SJCRH30 (cell line): ENCODE measurements at regions not wholly inside any gene's neighbourhood (a gene's known extent, or its start where the extent isn't known, plus 50 kb on each side); places are given as distances from the start of the nearest gene placed in this dataset.

Source experiments
- DNase-seq, 2 experiments: peaks; one replicate each; pipeline ENCODE4 v3.0.0-alpha.2; 2015 to 2020
- H3K27ac ChIP-seq: fragments of 250-450 bp; sonication (Bioruptor Pico); 2 replicates; pipeline ENCODE4 v1.5.1; 2020; ENCODE audit warnings: mild to moderate bottlenecking, moderate library complexity
- H3K27me3 ChIP-seq: fragments of 250-450 bp; sonication (Bioruptor Pico); 2 replicates; pipeline ENCODE4 v1.5.1; 2020; ENCODE audit warnings: mild to moderate bottlenecking, moderate library complexity
- H3K36me3 ChIP-seq: fragments of 250-450 bp; sonication (Bioruptor Pico); 2 replicates; pipeline ENCODE4 v1.5.1; 2020; ENCODE audit warnings: mild to moderate bottlenecking, moderate library complexity
- H3K4me1 ChIP-seq: fragments of 250-450 bp; sonication (Bioruptor Pico); 2 replicates; pipeline ENCODE4 v1.5.1; 2020; ENCODE audit warnings: mild to moderate bottlenecking, moderate library complexity
- H3K4me3 ChIP-seq: fragments of 250-450 bp; sonication (Bioruptor Pico); 2 replicates; pipeline ENCODE4 v1.5.1; 2020; ENCODE audit warnings: mild to moderate bottlenecking, moderate library complexity
- H3K9me3 ChIP-seq: fragments of 250-450 bp; sonication (Bioruptor Pico); replicated peaks from 2 replicates; pipeline ENCODE4 v1.5.1; 2020; ENCODE audit warnings: mild to moderate bottlenecking, moderate library complexity

DNA sequence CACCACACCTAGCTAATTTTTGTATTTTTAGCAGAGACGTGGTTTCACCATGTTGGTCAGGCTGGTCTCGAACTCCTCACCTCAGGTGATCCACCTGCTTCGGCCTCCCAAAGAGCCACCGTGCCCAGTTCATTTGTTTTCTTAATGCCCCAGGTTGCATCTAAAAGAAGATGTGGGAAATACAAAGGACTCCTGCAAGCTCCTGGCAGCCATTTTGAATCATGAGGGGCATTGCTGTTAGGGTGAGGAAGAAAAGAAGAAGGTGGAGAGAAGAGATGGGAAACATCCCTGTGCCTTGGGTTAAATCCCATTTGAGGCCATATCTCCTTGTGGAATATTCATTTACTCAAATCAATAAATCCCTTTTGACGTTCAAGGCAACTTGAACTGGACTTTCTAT is 365.3 kb upstream of the ERCC4 start:
- no peak for DNase-seq
- H3K4me3 ChIP-seq = no peak overlapping the region
- H3K27me3 ChIP-seq = no peaks in the 10 kb centered on the region; the same call in 1 of the 2 replicates
- no peaks in the 10 kb centered on the region for H3K36me3 ChIP-seq
- no peaks in the 10 kb centered on the region for H3K9me3 ChIP-seq
- H3K4me1 ChIP-seq = no peaks in the 10 kb centered on the region
- H3K27ac ChIP-seq = no peak overlapping the region

DNA sequence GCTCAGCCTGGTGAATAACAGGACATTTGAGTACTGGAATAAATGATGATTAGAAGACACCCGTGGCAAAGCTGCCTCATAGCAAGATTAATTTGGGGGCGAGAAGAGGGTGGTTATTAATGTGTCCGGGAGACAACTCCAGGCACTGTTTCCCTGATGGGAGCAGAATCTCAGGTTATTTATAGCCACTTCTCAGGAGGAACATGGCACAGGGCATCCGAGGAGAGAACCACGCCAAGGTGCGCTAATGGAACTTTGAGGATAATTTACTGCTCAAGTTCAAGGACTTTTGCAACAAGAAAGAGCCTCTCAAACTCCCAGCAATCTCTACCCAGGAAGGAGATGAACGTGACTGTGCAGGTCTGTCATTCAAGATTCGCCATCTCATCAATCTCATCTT is 362.5 kb upstream of the ERCC4 start:
- Histone ChIP-seq H3K9me3 (no peaks in the 10 kb centered on the region), H3K27me3 (no peaks in the 10 kb centered on the region; the same call in 1 of the 2 replicates), H3K4me3 (no peak overlapping the region), H3K27ac (no peak overlapping the region), H3K36me3 (no peaks in the 10 kb centered on the region), H3K4me1 (no peaks in the 10 kb centered on the region)
- DNase-seq = no peak

DNA sequence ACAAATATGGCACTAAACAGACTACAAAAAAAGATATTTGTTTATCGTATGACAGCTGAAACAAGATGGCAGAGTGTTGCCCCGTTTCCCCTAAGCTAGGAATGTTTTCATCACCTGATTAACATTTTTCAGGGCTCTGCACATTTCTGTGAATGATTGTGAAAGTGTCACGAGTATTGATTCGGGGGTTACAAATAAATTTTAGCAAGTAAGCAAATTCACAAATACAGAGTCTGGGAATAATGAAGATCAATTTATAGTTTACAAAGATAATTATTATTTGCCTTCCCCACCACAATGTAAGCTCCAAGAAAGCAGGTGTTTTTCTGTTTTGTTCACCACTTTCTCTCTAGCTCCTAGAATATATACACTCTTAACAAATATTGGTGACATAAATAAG is 361.2 kb upstream of the ERCC4 start:
- DNase-seq = no peak

DNA sequence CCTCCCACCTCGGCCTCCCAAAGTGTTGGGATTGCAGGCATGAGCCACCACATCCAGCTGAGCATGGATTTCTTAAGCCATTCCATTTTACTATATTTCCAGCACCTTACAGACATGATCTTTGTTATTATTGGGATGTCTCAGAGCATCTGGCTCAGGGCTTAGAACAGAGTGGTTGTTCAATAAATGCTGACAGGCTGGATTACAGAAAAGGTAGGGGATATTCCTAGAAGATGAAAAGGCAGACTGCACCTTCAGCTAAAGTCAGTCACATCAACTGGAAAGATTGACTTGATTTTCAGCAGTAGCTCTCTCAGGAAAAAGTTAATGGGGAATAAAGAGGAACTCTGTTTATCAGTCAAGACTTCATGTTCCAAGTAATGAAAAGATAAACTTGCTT is 360.3 kb upstream of the ERCC4 start:
- H3K27ac ChIP-seq = no peak overlapping the region
- H3K36me3 ChIP-seq = no peaks in the 10 kb centered on the region
- no peaks in the 10 kb centered on the region for H3K9me3 ChIP-seq
- DNase-seq = no peak
- H3K27me3 ChIP-seq = no peaks in the 10 kb centered on the region; the same call in 1 of the 2 replicates
- H3K4me3 ChIP-seq = no peak overlapping the region
- H3K4me1 ChIP-seq = no peaks in the 10 kb centered on the region

More for the DNA sequence above, 361.2 kb upstream of the ERCC4 start:
- no peaks in the 10 kb centered on the region for H3K9me3 ChIP-seq
- no peak overlapping the region for H3K4me3 ChIP-seq
- no peaks in the 10 kb centered on the region; the same call in 1 of the 2 replicates for H3K27me3 ChIP-seq
- no peak overlapping the region for H3K27ac ChIP-seq
- H3K4me1 ChIP-seq = no peaks in the 10 kb centered on the region
- no peaks in the 10 kb centered on the region for H3K36me3 ChIP-seq

DNA sequence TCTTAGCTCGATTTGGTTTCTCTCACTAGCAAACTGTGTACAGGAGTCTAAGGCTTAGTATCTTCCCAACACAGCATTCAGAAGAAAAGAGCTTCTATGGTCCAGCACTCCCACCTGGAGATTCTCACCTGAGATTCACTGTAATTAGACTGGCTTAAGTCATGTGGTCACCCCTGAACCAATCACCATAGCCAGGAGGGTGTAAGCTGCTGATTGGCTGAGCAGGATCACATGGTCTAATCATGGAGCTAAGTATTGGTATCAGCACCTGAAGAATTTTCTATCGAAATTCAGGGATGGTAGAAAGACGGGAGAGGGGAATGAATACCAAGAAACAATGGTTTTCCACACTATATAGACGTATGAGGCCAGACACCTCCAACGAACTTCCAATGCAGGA is 359.8 kb upstream of the ERCC4 start:
- H3K4me1 ChIP-seq = no peaks in the 10 kb centered on the region
- no peaks in the 10 kb centered on the region; the same call in 1 of the 2 replicates for H3K27me3 ChIP-seq
- peak in 1 of 2 experiments; percentile 2 for DNase-seq
- no peak overlapping the region for H3K27ac ChIP-seq
- H3K4me3 ChIP-seq = no peak overlapping the region
- no peaks in the 10 kb centered on the region for H3K36me3 ChIP-seq
- no peaks in the 10 kb centered on the region for H3K9me3 ChIP-seq

DNA sequence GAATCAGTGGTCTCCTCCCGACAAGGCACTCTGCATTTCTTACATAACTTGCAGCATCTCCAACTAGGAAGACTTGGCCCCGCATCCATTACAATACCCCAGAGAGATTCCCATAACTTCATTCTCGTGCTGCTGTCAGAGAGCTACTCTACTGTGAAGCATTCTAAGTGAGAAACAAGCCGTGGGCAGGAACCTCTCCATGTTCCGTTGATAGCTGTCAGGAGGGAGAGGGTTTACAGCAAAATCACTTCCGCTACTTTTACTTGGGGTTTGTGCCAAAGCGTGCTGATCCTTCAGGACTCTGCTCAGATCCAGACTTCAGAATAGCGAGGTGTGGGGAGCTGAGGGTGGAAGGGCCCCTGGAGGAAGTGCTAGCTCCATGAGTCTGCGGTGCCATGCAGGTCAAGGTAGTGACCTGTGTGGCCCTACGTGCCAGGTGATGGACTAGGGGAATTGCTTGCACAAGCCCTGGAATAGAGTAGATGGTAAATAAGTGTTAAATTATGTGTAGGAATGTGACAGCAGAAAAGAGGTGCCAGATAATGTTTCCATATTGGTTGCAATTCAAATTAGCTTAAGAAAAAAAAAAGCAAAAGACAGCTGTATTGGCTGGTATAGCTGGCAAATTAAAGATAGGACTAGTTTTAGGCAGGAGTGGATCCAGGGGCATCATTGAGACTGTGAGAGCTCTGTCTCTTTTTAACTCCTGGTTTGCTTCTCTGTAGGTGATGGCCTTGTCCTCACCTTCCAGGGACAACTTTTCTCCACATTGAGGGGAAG is 358.5 kb upstream of the ERCC4 start:
- Histone ChIP-seq H3K4me3 (no peak overlapping the region), H3K4me1 (no peaks in the 10 kb centered on the region), H3K36me3 (no peaks in the 10 kb centered on the region), H3K27me3 (no peaks in the 10 kb centered on the region; the same call in 1 of the 2 replicates), H3K27ac (no peak overlapping the region), H3K9me3 (no peaks in the 10 kb centered on the region)
- no peak for DNase-seq

DNA sequence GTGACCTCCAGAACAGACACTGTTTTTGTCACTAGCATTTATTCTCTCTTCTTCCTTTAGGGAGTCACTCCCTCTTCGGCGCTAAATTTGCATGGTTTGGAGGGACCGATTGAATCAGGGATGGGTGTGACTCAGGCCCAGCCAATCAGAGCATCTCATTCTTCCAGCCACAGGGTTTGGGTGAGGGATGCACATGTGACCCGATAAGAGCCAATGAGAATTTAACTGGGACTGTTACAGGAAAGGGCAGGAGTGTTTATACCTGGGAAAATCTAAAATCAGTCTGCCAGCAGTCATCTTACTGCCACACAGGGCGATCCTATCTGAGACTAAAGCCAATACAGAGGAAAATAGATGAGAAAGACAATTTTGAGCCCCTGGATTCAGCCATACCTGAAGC is 351.2 kb upstream of the ERCC4 start:
- Histone ChIP-seq H3K4me1 (no peaks in the 10 kb centered on the region), H3K4me3 (no peak overlapping the region), H3K36me3 (no peaks in the 10 kb centered on the region), H3K27ac (no peak overlapping the region), H3K27me3 (no peaks in the 10 kb centered on the region), H3K9me3 (no peaks in the 10 kb centered on the region)
- DNase-seq = no peak

DNA sequence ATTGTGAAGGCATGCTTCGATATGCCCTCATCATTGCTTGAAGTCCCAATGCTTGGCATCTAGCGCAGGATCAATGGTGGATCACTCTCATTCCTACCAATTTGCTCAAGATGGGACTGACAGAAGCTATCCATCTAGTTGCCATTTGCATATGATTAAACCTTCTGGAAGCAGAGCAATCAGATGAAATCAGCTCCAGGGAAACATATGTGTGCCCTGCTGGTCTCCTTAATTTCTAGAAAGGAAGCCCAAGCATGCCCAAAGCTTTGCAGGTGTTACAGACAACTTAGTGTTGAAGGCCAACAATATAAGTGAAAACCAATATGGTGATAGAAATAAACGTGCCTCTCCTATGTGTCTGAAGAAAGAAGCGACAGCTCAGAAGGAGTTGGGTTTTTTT is 350.0 kb upstream of the ERCC4 start:
- H3K4me3 ChIP-seq = no peak overlapping the region
- no peak overlapping the region for H3K27ac ChIP-seq
- no peaks in the 10 kb centered on the region for H3K27me3 ChIP-seq
- no peaks in the 10 kb centered on the region for H3K9me3 ChIP-seq
- no peaks in the 10 kb centered on the region for H3K4me1 ChIP-seq
- no peak for DNase-seq
- H3K36me3 ChIP-seq = no peaks in the 10 kb centered on the region

DNA sequence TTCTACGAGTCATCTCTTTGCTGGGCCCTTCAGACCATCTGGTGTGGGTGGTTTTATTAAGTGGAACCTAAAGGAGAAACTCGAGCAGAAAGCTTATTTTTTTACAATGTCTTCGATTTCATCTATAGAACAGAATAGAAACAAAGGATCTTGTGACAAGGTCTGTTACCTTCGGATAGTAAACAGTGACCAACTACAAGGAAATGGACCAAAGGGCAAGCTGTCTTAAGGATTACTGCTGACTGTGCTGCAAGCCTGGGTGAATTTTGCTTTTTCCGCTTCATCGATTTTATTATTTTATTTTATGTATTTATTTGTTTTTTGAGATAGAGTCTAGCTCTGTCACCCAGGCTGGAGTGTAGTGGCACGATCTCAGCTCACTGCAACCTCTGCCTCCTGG is 348.9 kb upstream of the ERCC4 start:
- Histone ChIP-seq H3K27ac (no peak overlapping the region), H3K27me3 (no peaks in the 10 kb centered on the region), H3K9me3 (no peaks in the 10 kb centered on the region), H3K36me3 (no peaks in the 10 kb centered on the region), H3K4me3 (no peak overlapping the region), H3K4me1 (no peaks in the 10 kb centered on the region)
- DNase-seq = no peak

DNA sequence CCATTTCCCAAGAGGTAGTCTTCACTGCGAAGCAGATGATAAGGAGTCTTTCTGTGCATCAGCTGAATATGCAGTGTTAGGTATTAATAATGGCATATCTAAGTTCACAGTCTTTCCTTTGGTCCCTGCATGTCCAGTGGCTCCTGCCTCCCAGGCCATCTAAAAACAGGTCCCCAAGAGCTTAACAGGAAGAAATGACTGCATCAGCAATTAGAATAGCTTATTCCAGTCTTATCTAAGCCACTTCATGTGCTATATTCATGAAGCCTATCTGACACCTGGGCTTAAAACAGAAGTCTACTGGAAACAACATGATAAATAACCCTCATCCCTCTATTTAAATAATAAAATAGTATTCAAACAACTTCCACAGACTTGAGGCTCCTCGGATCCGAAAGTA is 346.1 kb upstream of the ERCC4 start:
- no peak for DNase-seq
- Histone ChIP-seq H3K27me3 (no peaks in the 10 kb centered on the region), H3K36me3 (no peaks in the 10 kb centered on the region), H3K9me3 (no peaks in the 10 kb centered on the region), H3K4me3 (no peak overlapping the region), H3K4me1 (no peaks in the 10 kb centered on the region), H3K27ac (no peak overlapping the region)

DNA sequence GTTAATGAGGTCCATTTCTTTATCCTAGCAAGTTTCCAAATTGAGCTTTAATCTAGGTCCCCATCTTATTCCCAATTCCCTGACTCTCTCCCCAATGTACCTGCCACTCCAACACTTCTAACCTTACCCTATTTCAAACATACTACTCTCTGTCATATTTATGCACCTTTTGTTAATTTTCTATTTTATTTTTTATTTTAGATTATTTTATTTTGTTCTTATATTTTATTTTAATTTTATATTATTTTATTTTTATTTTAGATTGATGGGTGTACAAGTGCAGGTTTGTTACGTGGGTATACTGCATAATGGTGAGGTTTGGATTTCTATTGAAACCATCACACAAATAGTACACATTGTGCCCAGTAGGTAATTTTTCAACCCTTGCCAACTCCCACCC is 333.9 kb upstream of the ERCC4 start:
- no peak for DNase-seq
- no peaks in the 10 kb centered on the region for H3K4me1 ChIP-seq
- H3K27me3 ChIP-seq = no peaks in the 10 kb centered on the region
- no peaks in the 10 kb centered on the region for H3K9me3 ChIP-seq
- H3K36me3 ChIP-seq = no peaks in the 10 kb centered on the region
- no peak overlapping the region for H3K4me3 ChIP-seq
- no peak overlapping the region for H3K27ac ChIP-seq

DNA sequence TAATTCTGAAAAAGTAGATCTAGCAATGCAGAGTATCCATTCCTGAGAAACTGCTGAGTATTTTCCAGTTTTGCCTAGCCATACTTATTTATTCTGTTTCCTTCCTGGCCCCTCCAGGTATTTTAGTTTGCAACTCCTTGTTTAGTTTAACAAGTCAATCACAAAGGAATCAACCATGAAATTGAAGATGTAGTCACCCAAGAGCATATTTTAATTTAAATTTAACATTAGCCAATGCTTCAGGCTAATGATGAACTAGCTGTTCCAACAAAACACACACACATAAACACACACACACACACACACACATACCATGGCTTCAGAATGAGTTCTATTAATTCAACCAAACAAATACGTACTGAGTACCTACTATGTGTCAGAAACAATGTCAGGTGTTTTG is 332.8 kb upstream of the ERCC4 start:
- Histone ChIP-seq H3K27ac (no peak overlapping the region), H3K36me3 (no peaks in the 10 kb centered on the region), H3K9me3 (no peaks in the 10 kb centered on the region), H3K27me3 (no peaks in the 10 kb centered on the region), H3K4me3 (no peak overlapping the region), H3K4me1 (no peaks in the 10 kb centered on the region)
- no peak for DNase-seq

DNA sequence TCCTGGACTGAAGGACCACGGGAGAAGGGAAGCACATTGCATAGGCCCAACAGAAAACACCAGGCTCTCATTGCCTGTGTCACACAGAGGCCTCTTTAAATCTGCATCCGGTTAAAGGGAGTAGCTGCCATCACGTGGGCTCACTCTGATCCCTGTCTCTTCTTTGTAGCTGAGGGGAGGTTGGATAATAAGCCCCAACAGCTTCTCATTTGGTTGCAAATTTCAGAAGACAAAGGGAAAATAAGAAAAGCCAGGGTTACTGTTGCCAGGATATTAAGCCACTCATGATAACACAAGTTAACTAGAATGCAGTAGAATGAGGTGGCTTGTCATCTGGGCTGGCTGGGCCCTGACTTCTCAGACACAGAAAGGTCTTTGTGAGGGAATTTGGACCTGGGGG is 325.1 kb upstream of the ERCC4 start:
- Histone ChIP-seq H3K4me1 (no peaks in the 10 kb centered on the region), H3K36me3 (no peaks in the 10 kb centered on the region), H3K27ac (no peak overlapping the region), H3K27me3 (no peaks in the 10 kb centered on the region), H3K4me3 (no peak overlapping the region), H3K9me3 (no peaks in the 10 kb centered on the region)
- DNase-seq = no peak

DNA sequence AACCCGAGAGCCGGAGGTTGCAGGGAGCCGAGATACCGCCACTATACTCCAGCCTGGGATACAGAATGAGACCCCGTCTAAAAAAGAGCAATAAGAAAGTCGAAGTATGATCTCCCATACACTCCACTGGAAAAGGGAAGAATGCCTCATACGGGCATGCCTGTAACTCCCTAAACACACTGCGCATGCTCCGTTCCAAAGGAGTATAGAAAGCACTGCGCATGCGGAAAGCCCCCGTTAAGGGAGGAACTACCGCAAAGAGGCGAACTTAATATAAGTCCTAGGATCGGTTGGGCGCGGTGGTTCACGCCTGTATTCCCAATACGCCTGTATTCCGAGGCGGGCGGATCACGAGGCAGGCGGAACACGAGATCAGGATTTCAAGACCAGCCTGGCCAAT is 313.1 kb upstream of the ERCC4 start:
- Histone ChIP-seq H3K4me3 (no peak overlapping the region), H3K27ac (no peak overlapping the region), H3K4me1 (no peaks in the 10 kb centered on the region), H3K9me3 (no peaks in the 10 kb centered on the region), H3K36me3 (no peaks in the 10 kb centered on the region), H3K27me3 (no peaks in the 10 kb centered on the region)
- no peak for DNase-seq

DNA sequence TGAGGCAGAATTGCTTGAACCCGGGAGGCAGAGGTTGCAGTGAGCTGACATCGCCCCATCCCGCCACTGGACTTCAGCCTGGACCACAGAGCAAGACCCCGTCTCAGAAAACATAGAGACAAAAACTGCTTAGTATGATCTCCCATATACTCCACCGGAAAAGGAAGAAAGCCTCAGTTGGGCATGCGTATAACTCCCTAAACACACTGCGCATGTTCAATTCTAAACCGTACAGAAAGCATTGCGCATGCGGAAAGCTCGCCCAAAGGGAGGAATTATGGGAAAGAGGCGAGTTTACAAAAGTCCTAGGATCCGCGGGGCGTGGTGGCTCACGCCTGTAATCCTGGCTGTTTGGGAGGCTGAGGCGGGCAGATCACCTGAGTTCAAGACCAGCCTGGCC is 312.7 kb upstream of the ERCC4 start:
- Histone ChIP-seq H3K27me3 (no peaks in the 10 kb centered on the region), H3K27ac (no peak overlapping the region), H3K36me3 (no peaks in the 10 kb centered on the region), H3K4me1 (no peaks in the 10 kb centered on the region), H3K9me3 (no peaks in the 10 kb centered on the region), H3K4me3 (no peak overlapping the region)
- no peak for DNase-seq

DNA sequence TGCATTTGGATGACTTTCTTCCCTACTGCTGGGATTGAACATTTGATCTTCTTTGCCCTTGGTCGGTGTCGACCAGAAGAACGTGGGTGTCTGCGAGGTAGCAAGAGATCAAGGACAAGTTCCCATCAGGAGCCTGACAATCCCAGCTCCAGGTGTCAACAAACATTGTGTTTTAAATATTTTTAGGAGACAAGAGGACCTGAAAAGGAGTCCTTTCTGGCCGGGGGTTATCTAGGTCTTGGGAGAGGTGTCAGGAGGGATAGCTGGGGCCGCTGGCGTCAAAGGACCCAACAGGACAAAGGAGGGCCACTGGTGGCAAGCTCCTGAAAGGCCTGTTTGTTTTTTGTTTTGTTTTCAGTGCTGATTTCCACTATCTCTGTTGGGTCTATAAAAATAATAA is 308.4 kb upstream of the ERCC4 start:
- no peaks in the 10 kb centered on the region for H3K9me3 ChIP-seq
- no peaks in the 10 kb centered on the region for H3K27me3 ChIP-seq

More for the DNA sequence above, 308.4 kb upstream of the ERCC4 start:
- no peaks in the 10 kb centered on the region for H3K4me1 ChIP-seq
- H3K27ac ChIP-seq = no peak overlapping the region
- DNase-seq = no peak
- H3K36me3 ChIP-seq = no peaks in the 10 kb centered on the region
- H3K4me3 ChIP-seq = no peak overlapping the region
